Neural cell (in vitro differentiated cells): ENCODE measurements at regions not wholly inside any gene's neighbourhood (a gene's known extent, or its start where the extent isn't known, plus 50 kb on each side); places are given as distances from the start of the nearest gene placed in this dataset.
"Not testable (repeated sequence)": the region's sequence is repeated elsewhere in the genome, so short reads cannot be mapped to it uniquely, and the experiment has no call there.

Source experiments
- EP300 ChIP-seq: fragments of 450-650 bp; conservative IDR thresholded peaks from 2 replicates; pipeline ENCODE4 v1.6.1; 2014; ENCODE audit warnings: antibody characterized with exemption, mild to moderate bottlenecking, moderate library complexity; ENCODE audit not compliant: poor library complexity, severe bottlenecking
- EZH2 ChIP-seq: fragments of 200-600, 300-800 bp; shearing (Covaris generic), sonication (generic); IDR thresholded peaks from 2 replicates; pipeline ENCODE4 v1.6.1; 2014; ENCODE audit warnings: antibody characterized with exemption, low read length, borderline replicate concordance, mild to moderate bottlenecking; ENCODE audit not compliant: insufficient read depth, poor library complexity, severe bottlenecking
- POLR2AphosphoS5 ChIP-seq: IDR thresholded peaks from 2 replicates; pipeline ENCODE4 v1.6.1; 2012
- RAD21 ChIP-seq: fragments of 450-650 bp; conservative IDR thresholded peaks from 2 replicates; pipeline ENCODE4 v1.6.1; 2014; ENCODE audit warnings: antibody characterized with exemption, mild to moderate bottlenecking, moderate library complexity
- TAF1 ChIP-seq: IDR thresholded peaks from 2 replicates; pipeline ENCODE4 v1.6.1; 2012; ENCODE audit warnings: low read depth
- TF ChIP-seq, protein P1 (sequence below): fragments of 450-650 bp; IDR thresholded peaks from 2 replicates; pipeline ENCODE4 v1.5.1; 2014; ENCODE audit warnings: antibody characterized with exemption, mild to moderate bottlenecking, moderate library complexity; ENCODE audit not compliant: poor library complexity, severe bottlenecking
- TF ChIP-seq, protein P2 (sequence below): IDR thresholded peaks from 2 replicates; pipeline ENCODE4 v1.6.1; 2012; ENCODE audit warnings: borderline replicate concordance

DNA sequence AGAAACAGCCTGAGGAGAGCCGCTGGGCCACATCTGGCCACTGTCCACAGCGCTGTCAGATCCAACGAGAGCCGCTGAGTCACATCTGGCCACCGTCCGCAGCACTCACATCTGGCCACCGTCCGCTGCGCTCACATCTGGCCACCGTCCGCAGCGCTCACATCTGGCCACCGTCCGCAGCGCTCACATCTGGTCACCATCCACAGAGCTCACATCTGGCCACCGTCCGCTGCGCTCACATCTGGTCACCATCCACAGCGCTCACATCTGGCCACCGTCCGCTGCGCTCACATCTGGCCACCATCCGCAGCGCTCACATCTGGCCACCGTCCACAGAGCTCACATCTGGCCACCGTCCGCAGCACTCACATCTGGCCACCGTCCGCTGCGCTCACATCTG lies 549.3 kb upstream of the B3GAT1 start:
- TF ChIP-seq EZH2, RAD21, POLR2AphosphoS5, EP300, TAF1: not testable (repeated sequence)
- TF ChIP-seq, protein P1, sequence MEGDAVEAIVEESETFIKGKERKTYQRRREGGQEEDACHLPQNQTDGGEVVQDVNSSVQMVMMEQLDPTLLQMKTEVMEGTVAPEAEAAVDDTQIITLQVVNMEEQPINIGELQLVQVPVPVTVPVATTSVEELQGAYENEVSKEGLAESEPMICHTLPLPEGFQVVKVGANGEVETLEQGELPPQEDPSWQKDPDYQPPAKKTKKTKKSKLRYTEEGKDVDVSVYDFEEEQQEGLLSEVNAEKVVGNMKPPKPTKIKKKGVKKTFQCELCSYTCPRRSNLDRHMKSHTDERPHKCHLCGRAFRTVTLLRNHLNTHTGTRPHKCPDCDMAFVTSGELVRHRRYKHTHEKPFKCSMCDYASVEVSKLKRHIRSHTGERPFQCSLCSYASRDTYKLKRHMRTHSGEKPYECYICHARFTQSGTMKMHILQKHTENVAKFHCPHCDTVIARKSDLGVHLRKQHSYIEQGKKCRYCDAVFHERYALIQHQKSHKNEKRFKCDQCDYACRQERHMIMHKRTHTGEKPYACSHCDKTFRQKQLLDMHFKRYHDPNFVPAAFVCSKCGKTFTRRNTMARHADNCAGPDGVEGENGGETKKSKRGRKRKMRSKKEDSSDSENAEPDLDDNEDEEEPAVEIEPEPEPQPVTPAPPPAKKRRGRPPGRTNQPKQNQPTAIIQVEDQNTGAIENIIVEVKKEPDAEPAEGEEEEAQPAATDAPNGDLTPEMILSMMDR = not testable (repeated sequence)
- TF ChIP-seq, protein P2, sequence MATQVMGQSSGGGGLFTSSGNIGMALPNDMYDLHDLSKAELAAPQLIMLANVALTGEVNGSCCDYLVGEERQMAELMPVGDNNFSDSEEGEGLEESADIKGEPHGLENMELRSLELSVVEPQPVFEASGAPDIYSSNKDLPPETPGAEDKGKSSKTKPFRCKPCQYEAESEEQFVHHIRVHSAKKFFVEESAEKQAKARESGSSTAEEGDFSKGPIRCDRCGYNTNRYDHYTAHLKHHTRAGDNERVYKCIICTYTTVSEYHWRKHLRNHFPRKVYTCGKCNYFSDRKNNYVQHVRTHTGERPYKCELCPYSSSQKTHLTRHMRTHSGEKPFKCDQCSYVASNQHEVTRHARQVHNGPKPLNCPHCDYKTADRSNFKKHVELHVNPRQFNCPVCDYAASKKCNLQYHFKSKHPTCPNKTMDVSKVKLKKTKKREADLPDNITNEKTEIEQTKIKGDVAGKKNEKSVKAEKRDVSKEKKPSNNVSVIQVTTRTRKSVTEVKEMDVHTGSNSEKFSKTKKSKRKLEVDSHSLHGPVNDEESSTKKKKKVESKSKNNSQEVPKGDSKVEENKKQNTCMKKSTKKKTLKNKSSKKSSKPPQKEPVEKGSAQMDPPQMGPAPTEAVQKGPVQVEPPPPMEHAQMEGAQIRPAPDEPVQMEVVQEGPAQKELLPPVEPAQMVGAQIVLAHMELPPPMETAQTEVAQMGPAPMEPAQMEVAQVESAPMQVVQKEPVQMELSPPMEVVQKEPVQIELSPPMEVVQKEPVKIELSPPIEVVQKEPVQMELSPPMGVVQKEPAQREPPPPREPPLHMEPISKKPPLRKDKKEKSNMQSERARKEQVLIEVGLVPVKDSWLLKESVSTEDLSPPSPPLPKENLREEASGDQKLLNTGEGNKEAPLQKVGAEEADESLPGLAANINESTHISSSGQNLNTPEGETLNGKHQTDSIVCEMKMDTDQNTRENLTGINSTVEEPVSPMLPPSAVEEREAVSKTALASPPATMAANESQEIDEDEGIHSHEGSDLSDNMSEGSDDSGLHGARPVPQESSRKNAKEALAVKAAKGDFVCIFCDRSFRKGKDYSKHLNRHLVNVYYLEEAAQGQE = not testable (repeated sequence)
